ENCODE measurements at regions not wholly inside any gene's neighbourhood (a gene's known extent, or its start where the extent isn't known, plus 50 kb on each side); places are given as distances from the start of the nearest gene placed in this dataset.
"Not testable (repeated sequence)": the region's sequence is repeated elsewhere in the genome, so short reads cannot be mapped to it uniquely, and the experiment has no call there.

- H3K27ac Mint-ChIP-seq (ENCODE audit: unreplicated experiment); H3K9me3 Mint-ChIP-seq (ENCODE audit: low read depth); DNase-seq (ENCODE audit: low spot score); H3K36me3 Mint-ChIP-seq (ENCODE audit: low read depth); H3K4me1 Mint-ChIP-seq (ENCODE audit: low read depth); H3K27me3 Mint-ChIP-seq (ENCODE audit: low read depth); H3K4me3 Mint-ChIP-seq (ENCODE audit: unreplicated experiment): not testable (repeated sequence)
Measured at GRCh38 chrX:84858771-84859170, 144.9 kb upstream of the APOOL start.

- Mint-ChIP-seq H3K9me3 (ENCODE audit: low read depth) (peaks cover 15% of the 10 kb centered on the region), H3K4me1 (ENCODE audit: low read depth) (no peaks in the 10 kb centered on the region), H3K4me3 (ENCODE audit: unreplicated experiment) (no peak overlapping the region), H3K27ac (ENCODE audit: unreplicated experiment) (no peak overlapping the region), H3K27me3 (ENCODE audit: low read depth) (no peaks in the 10 kb centered on the region), H3K36me3 (ENCODE audit: low read depth) (no peaks in the 10 kb centered on the region)
- DNase-seq (ENCODE audit: low spot score): no peak
- no peak for TF ChIP-seq CTCF (IDR thresholded peaks at IDR 0.05)
Measured at GRCh38 chrX:84865113-84865512, 138.6 kb upstream of the APOOL start.

GRCh38 chrX:84870281-84870680 lies 133.4 kb upstream of the APOOL start:
- DNase-seq (ENCODE audit: low spot score); H3K36me3 Mint-ChIP-seq (ENCODE audit: low read depth); H3K27me3 Mint-ChIP-seq (ENCODE audit: low read depth); H3K27ac Mint-ChIP-seq (ENCODE audit: unreplicated experiment); H3K4me1 Mint-ChIP-seq (ENCODE audit: low read depth); H3K4me3 Mint-ChIP-seq (ENCODE audit: unreplicated experiment): not testable (repeated sequence)
- H3K9me3 Mint-ChIP-seq (ENCODE audit: low read depth): peaks cover 12% of the 10 kb centered on the region

- H3K27ac Mint-ChIP-seq (ENCODE audit: unreplicated experiment); DNase-seq (ENCODE audit: low spot score); H3K36me3 Mint-ChIP-seq (ENCODE audit: low read depth); H3K4me3 Mint-ChIP-seq (ENCODE audit: unreplicated experiment); H3K27me3 Mint-ChIP-seq (ENCODE audit: low read depth); H3K9me3 Mint-ChIP-seq (ENCODE audit: low read depth); H3K4me1 Mint-ChIP-seq (ENCODE audit: low read depth): not testable (repeated sequence)
Measured at GRCh38 chrX:84872160-84872771, 131.4 kb upstream of the APOOL start.

- Mint-ChIP-seq H3K27ac (ENCODE audit: unreplicated experiment) (no peak overlapping the region), H3K27me3 (ENCODE audit: low read depth) (no peaks in the 10 kb centered on the region)
- no peak for TF ChIP-seq CTCF (IDR thresholded peaks at IDR 0.05)
Measured at GRCh38 chrX:84873176-84873575, 130.5 kb upstream of the APOOL start.

GRCh38 chrX:84876876-84877275 lies 126.8 kb upstream of the APOOL start:
- Mint-ChIP-seq H3K4me3 (ENCODE audit: unreplicated experiment) (no peak overlapping the region), H3K27ac (ENCODE audit: unreplicated experiment) (no peak overlapping the region), H3K4me1 (ENCODE audit: low read depth) (no peaks in the 10 kb centered on the region), H3K36me3 (ENCODE audit: low read depth) (no peaks in the 10 kb centered on the region), H3K27me3 (ENCODE audit: low read depth) (no peaks in the 10 kb centered on the region), H3K9me3 (ENCODE audit: low read depth) (peaks cover 10% of the 10 kb centered on the region)
- no peak for DNase-seq (ENCODE audit: low spot score)
- no peak for TF ChIP-seq CTCF (IDR thresholded peaks at IDR 0.05)

More at GRCh38 chrX:84873176-84873575, 130.5 kb upstream of the APOOL start:
- Mint-ChIP-seq H3K4me1 (ENCODE audit: low read depth) (no peaks in the 10 kb centered on the region), H3K36me3 (ENCODE audit: low read depth) (no peaks in the 10 kb centered on the region), H3K4me3 (ENCODE audit: unreplicated experiment) (no peak overlapping the region), H3K9me3 (ENCODE audit: low read depth) (peaks cover 3% of the 10 kb centered on the region)
- no peak for DNase-seq (ENCODE audit: low spot score)

GRCh38 chrX:84893897-84894296 lies 109.8 kb upstream of the APOOL start:
- no peak for TF ChIP-seq CTCF (IDR thresholded peaks at IDR 0.05)
- Mint-ChIP-seq H3K27me3 (ENCODE audit: low read depth) (no peaks in the 10 kb centered on the region), H3K4me3 (ENCODE audit: unreplicated experiment) (no peak overlapping the region), H3K36me3 (ENCODE audit: low read depth) (no peaks in the 10 kb centered on the region), H3K27ac (ENCODE audit: unreplicated experiment) (no peak overlapping the region), H3K9me3 (ENCODE audit: low read depth) (peaks cover 3% of the 10 kb centered on the region), H3K4me1 (ENCODE audit: low read depth) (no peaks in the 10 kb centered on the region)
- no peak for DNase-seq (ENCODE audit: low spot score)
